HG03457 (cell line): ENCODE measurements at regions not wholly inside any gene's neighbourhood (a gene's known extent, or its start where the extent isn't known, plus 50 kb on each side); places are given as distances from the start of the nearest gene placed in this dataset.
A peak's percentile ranks its signal among the peaks of the same experiment; 100 is the strongest.

ENCODE experiments used
- ATAC-seq: cut with Tn5 transposase; IDR thresholded peaks from one replicate; pipeline ENCODE4 v1.9.1; 2021; ENCODE audit warnings: moderate number of reproducible peaks; ENCODE audit not compliant: unreplicated experiment

GRCh38 chrY:7465185-7465621, 553.7 kb upstream of the AMELY start:
- ATAC-seq, result no peak

- no peak for ATAC-seq
Measured at GRCh38 chrY:7464742-7465141, 553.2 kb upstream of the AMELY start.

- ATAC-seq, result no peak
Measured at GRCh38 chrY:7463711-7464110, 552.2 kb upstream of the AMELY start.

GRCh38 chrY:7463196-7463595, 551.6 kb upstream of the AMELY start:
- no peak for ATAC-seq

GRCh38 chrY:7462657-7463056, 551.1 kb upstream of the AMELY start:
- ATAC-seq, result no peak

GRCh38 chrY:7461873-7462525, 550.4 kb upstream of the AMELY start:
- ATAC-seq, result no peak

- no peak for ATAC-seq
Measured at GRCh38 chrY:7459802-7460201, 548.2 kb upstream of the AMELY start.

- no peak for ATAC-seq
Measured at GRCh38 chrY:7458301-7459078, 546.9 kb upstream of the AMELY start.

- ATAC-seq, result no peak
Measured at GRCh38 chrY:7457286-7458015, 545.9 kb upstream of the AMELY start.

- no peak for ATAC-seq
Measured at GRCh38 chrY:7455626-7456025, 544.1 kb upstream of the AMELY start.

- peak; percentile 95 for ATAC-seq
Measured at GRCh38 chrY:7453336-7453735, 541.8 kb upstream of the AMELY start.

- ATAC-seq, result no peak
Measured at GRCh38 chrY:7452246-7452645, 540.7 kb upstream of the AMELY start.

- ATAC-seq, result no peak
Measured at GRCh38 chrY:7449860-7450259, 538.3 kb upstream of the AMELY start.

- ATAC-seq, result no peak
Measured at GRCh38 chrY:7448687-7449086, 537.1 kb upstream of the AMELY start.

GRCh38 chrY:7447881-7448516, 536.4 kb upstream of the AMELY start:
- no peak for ATAC-seq

- no peak for ATAC-seq
Measured at GRCh38 chrY:7444141-7444540, 532.6 kb upstream of the AMELY start.

- no peak for ATAC-seq
Measured at GRCh38 chrY:7440796-7441530, 529.4 kb upstream of the AMELY start.

GRCh38 chrY:7437086-7437485, 525.5 kb upstream of the AMELY start:
- ATAC-seq, result no peak

- ATAC-seq, result no peak
Measured at GRCh38 chrY:7433817-7434809, 522.6 kb upstream of the AMELY start.
